NB4 (cell line): ENCODE measurements at regions not wholly inside any gene's neighbourhood (a gene's known extent, or its start where the extent isn't known, plus 50 kb on each side); places are given as distances from the start of the nearest gene placed in this dataset.

ENCODE experiments used
- POLR2A ChIP-seq: IDR thresholded peaks from 2 replicates; pipeline ENCODE4 v1.6.1; 2011; ENCODE audit warnings: mild to moderate bottlenecking; ENCODE audit not compliant: insufficient read length; ENCODE audit errors: extremely low read depth
- TF ChIP-seq, protein P1 (sequence below): IDR thresholded peaks from one replicate; pipeline ENCODE4 v1.5.1; 2012; ENCODE audit warnings: low read depth, low read length
- TF ChIP-seq, protein P2 (sequence below): IDR thresholded peaks from 2 replicates; pipeline ENCODE4 v1.6.1; 2011; ENCODE audit warnings: low read depth, low read length

GRCh38 chr16:79284766-79285165 is 315.8 kb downstream of the MAF start:
- TF ChIP-seq, protein P1, sequence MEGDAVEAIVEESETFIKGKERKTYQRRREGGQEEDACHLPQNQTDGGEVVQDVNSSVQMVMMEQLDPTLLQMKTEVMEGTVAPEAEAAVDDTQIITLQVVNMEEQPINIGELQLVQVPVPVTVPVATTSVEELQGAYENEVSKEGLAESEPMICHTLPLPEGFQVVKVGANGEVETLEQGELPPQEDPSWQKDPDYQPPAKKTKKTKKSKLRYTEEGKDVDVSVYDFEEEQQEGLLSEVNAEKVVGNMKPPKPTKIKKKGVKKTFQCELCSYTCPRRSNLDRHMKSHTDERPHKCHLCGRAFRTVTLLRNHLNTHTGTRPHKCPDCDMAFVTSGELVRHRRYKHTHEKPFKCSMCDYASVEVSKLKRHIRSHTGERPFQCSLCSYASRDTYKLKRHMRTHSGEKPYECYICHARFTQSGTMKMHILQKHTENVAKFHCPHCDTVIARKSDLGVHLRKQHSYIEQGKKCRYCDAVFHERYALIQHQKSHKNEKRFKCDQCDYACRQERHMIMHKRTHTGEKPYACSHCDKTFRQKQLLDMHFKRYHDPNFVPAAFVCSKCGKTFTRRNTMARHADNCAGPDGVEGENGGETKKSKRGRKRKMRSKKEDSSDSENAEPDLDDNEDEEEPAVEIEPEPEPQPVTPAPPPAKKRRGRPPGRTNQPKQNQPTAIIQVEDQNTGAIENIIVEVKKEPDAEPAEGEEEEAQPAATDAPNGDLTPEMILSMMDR, result no peak
- TF ChIP-seq, protein P2, sequence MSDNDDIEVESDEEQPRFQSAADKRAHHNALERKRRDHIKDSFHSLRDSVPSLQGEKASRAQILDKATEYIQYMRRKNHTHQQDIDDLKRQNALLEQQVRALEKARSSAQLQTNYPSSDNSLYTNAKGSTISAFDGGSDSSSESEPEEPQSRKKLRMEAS, result no peak
- no peak for TF ChIP-seq POLR2A
